ENCODE measurements at regions not wholly inside any gene's neighbourhood (a gene's known extent, or its start where the extent isn't known, plus 50 kb on each side); places are given as distances from the start of the nearest gene placed in this dataset.
"Not testable (repeated sequence)": the region's sequence is repeated elsewhere in the genome, so short reads cannot be mapped to it uniquely, and the experiment has no call there.

- H3K4me1 ChIP-seq (ENCODE audit: control insufficient read depth in 2 of 2, insufficient read depth in 2 of 2, low read length in 2 of 2); H3K27ac ChIP-seq (ENCODE audit: low read depth in 2 of 2, low read length in 2 of 2); H3K27me3 ChIP-seq (ENCODE audit: control insufficient read depth in 2 of 2, insufficient read depth in 2 of 2, low read length in 2 of 2); H3K9me3 ChIP-seq (ENCODE audit: control insufficient read depth in 2 of 2, low read length in 2 of 2); H3K9ac ChIP-seq (ENCODE audit: low read depth in 1 of 2, low read length in 2 of 2); H3K36me3 ChIP-seq (ENCODE audit: control insufficient read depth in 2 of 2, insufficient read depth in 2 of 2, low read length in 2 of 2); H3K4me3 ChIP-seq (ENCODE audit: low read length in 2 of 2): not testable (repeated sequence)
These were observed 97.1 kb downstream of the PPIAL4G start for GRCh38 chr1:148386031-148386398.

- no peaks in the 10 kb centered on the region for H3K9me3 ChIP-seq (ENCODE audit: control insufficient read depth in 2 of 2, low read length in 2 of 2)
- no peaks in the 10 kb centered on the region for H3K27me3 ChIP-seq (ENCODE audit: control insufficient read depth in 2 of 2, insufficient read depth in 2 of 2, low read length in 2 of 2)
- no peak overlapping the region for H3K27ac ChIP-seq (ENCODE audit: low read depth in 2 of 2, low read length in 2 of 2)
- H3K9ac ChIP-seq (ENCODE audit: low read depth in 1 of 2, low read length in 2 of 2), result no peak overlapping the region
- H3K36me3 ChIP-seq (ENCODE audit: control insufficient read depth in 2 of 2, insufficient read depth in 2 of 2, low read length in 2 of 2), result no peaks in the 10 kb centered on the region
- no peak overlapping the region for H3K4me3 ChIP-seq (ENCODE audit: low read length in 2 of 2)
- H3K4me1 ChIP-seq (ENCODE audit: control insufficient read depth in 2 of 2, insufficient read depth in 2 of 2, low read length in 2 of 2), result peaks cover 4 to 8% of the 10 kb centered on the region in 2 donors
These were observed 97.6 kb downstream of the PPIAL4G start for GRCh38 chr1:148385371-148386030.

GRCh38 chr1:148383966-148384365 is 99.1 kb downstream of the PPIAL4G start:
- Histone ChIP-seq H3K27me3 (ENCODE audit: control insufficient read depth in 2 of 2, insufficient read depth in 2 of 2, low read length in 2 of 2) (no peaks in the 10 kb centered on the region), H3K4me1 (ENCODE audit: control insufficient read depth in 2 of 2, insufficient read depth in 2 of 2, low read length in 2 of 2) (peaks cover 4 to 8% of the 10 kb centered on the region in 2 donors)

GRCh38 chr1:148379697-148380096 is 103.4 kb downstream of the PPIAL4G start:
- no peak overlapping the region for H3K4me3 ChIP-seq (ENCODE audit: low read length in 2 of 2)
- no peaks in the 10 kb centered on the region for H3K4me1 ChIP-seq (ENCODE audit: control insufficient read depth in 2 of 2, insufficient read depth in 2 of 2, low read length in 2 of 2)
- H3K9ac ChIP-seq (ENCODE audit: low read depth in 1 of 2, low read length in 2 of 2), result no peak overlapping the region
- no peaks in the 10 kb centered on the region for H3K27me3 ChIP-seq (ENCODE audit: control insufficient read depth in 2 of 2, insufficient read depth in 2 of 2, low read length in 2 of 2)
- no peaks in the 10 kb centered on the region for H3K36me3 ChIP-seq (ENCODE audit: control insufficient read depth in 2 of 2, insufficient read depth in 2 of 2, low read length in 2 of 2)
- H3K27ac ChIP-seq (ENCODE audit: low read depth in 2 of 2, low read length in 2 of 2), result no peak overlapping the region
- no peaks in the 10 kb centered on the region for H3K9me3 ChIP-seq (ENCODE audit: control insufficient read depth in 2 of 2, low read length in 2 of 2)

More at GRCh38 chr1:148383966-148384365, 99.1 kb downstream of the PPIAL4G start:
- Histone ChIP-seq H3K9me3 (ENCODE audit: control insufficient read depth in 2 of 2, low read length in 2 of 2) (no peaks in the 10 kb centered on the region), H3K27ac (ENCODE audit: low read depth in 2 of 2, low read length in 2 of 2) (no peak overlapping the region), H3K4me3 (ENCODE audit: low read length in 2 of 2) (no peak overlapping the region), H3K36me3 (ENCODE audit: control insufficient read depth in 2 of 2, insufficient read depth in 2 of 2, low read length in 2 of 2) (no peaks in the 10 kb centered on the region), H3K9ac (ENCODE audit: low read depth in 1 of 2, low read length in 2 of 2) (no peak overlapping the region)

- Histone ChIP-seq H3K9ac (ENCODE audit: low read depth in 1 of 2, low read length in 2 of 2) (no peak overlapping the region), H3K36me3 (ENCODE audit: control insufficient read depth in 2 of 2, insufficient read depth in 2 of 2, low read length in 2 of 2) (no peaks in the 10 kb centered on the region), H3K9me3 (ENCODE audit: control insufficient read depth in 2 of 2, low read length in 2 of 2) (no peaks in the 10 kb centered on the region), H3K4me1 (ENCODE audit: control insufficient read depth in 2 of 2, insufficient read depth in 2 of 2, low read length in 2 of 2) (no peaks in the 10 kb centered on the region), H3K4me3 (ENCODE audit: low read length in 2 of 2) (no peak overlapping the region), H3K27me3 (ENCODE audit: control insufficient read depth in 2 of 2, insufficient read depth in 2 of 2, low read length in 2 of 2) (no peaks in the 10 kb centered on the region), H3K27ac (ENCODE audit: low read depth in 2 of 2, low read length in 2 of 2) (no peak overlapping the region)
These were observed 104.0 kb downstream of the PPIAL4G start for GRCh38 chr1:148379170-148379500.

- H3K9me3 ChIP-seq (ENCODE audit: control insufficient read depth in 2 of 2, low read length in 2 of 2); H3K27ac ChIP-seq (ENCODE audit: low read depth in 2 of 2, low read length in 2 of 2); H3K4me1 ChIP-seq (ENCODE audit: control insufficient read depth in 2 of 2, insufficient read depth in 2 of 2, low read length in 2 of 2); H3K27me3 ChIP-seq (ENCODE audit: control insufficient read depth in 2 of 2, insufficient read depth in 2 of 2, low read length in 2 of 2); H3K36me3 ChIP-seq (ENCODE audit: control insufficient read depth in 2 of 2, insufficient read depth in 2 of 2, low read length in 2 of 2); H3K4me3 ChIP-seq (ENCODE audit: low read length in 2 of 2); H3K9ac ChIP-seq (ENCODE audit: low read depth in 1 of 2, low read length in 2 of 2): not testable (repeated sequence)
These were observed 105.1 kb downstream of the PPIAL4G start for GRCh38 chr1:148377992-148378391.

- H3K4me3 ChIP-seq (ENCODE audit: low read length in 2 of 2); H3K27me3 ChIP-seq (ENCODE audit: control insufficient read depth in 2 of 2, insufficient read depth in 2 of 2, low read length in 2 of 2); H3K9ac ChIP-seq (ENCODE audit: low read depth in 1 of 2, low read length in 2 of 2); H3K36me3 ChIP-seq (ENCODE audit: control insufficient read depth in 2 of 2, insufficient read depth in 2 of 2, low read length in 2 of 2); H3K27ac ChIP-seq (ENCODE audit: low read depth in 2 of 2, low read length in 2 of 2); H3K9me3 ChIP-seq (ENCODE audit: control insufficient read depth in 2 of 2, low read length in 2 of 2): not testable (repeated sequence)
- H3K4me1 ChIP-seq (ENCODE audit: control insufficient read depth in 2 of 2, insufficient read depth in 2 of 2, low read length in 2 of 2), result peaks cover 5 to 11% of the 10 kb centered on the region in 2 donors
These were observed 106.1 kb downstream of the PPIAL4G start for GRCh38 chr1:148377045-148377444.

GRCh38 chr1:148374101-148374500 is 109.0 kb downstream of the PPIAL4G start:
- H3K36me3 ChIP-seq (ENCODE audit: control insufficient read depth in 2 of 2, insufficient read depth in 2 of 2, low read length in 2 of 2), result no peaks in the 10 kb centered on the region
- peaks cover 10 to 14% of the 10 kb centered on the region in 2 donors for H3K4me1 ChIP-seq (ENCODE audit: control insufficient read depth in 2 of 2, insufficient read depth in 2 of 2, low read length in 2 of 2)
- no peaks in the 10 kb centered on the region for H3K27me3 ChIP-seq (ENCODE audit: control insufficient read depth in 2 of 2, insufficient read depth in 2 of 2, low read length in 2 of 2)
- no peak overlapping the region for H3K4me3 ChIP-seq (ENCODE audit: low read length in 2 of 2)
- no peak overlapping the region for H3K9ac ChIP-seq (ENCODE audit: low read depth in 1 of 2, low read length in 2 of 2)
- no peaks in the 10 kb centered on the region for H3K9me3 ChIP-seq (ENCODE audit: control insufficient read depth in 2 of 2, low read length in 2 of 2)
- no peak overlapping the region for H3K27ac ChIP-seq (ENCODE audit: low read depth in 2 of 2, low read length in 2 of 2)

GRCh38 chr1:148373192-148373925 is 109.7 kb downstream of the PPIAL4G start:
- no peaks in the 10 kb centered on the region for H3K27me3 ChIP-seq (ENCODE audit: control insufficient read depth in 2 of 2, insufficient read depth in 2 of 2, low read length in 2 of 2)
- H3K9ac ChIP-seq (ENCODE audit: low read depth in 1 of 2, low read length in 2 of 2), result no peak overlapping the region
- H3K4me1 ChIP-seq (ENCODE audit: control insufficient read depth in 2 of 2, insufficient read depth in 2 of 2, low read length in 2 of 2), result peaks cover 10 to 14% of the 10 kb centered on the region in 2 donors
- no peaks in the 10 kb centered on the region for H3K9me3 ChIP-seq (ENCODE audit: control insufficient read depth in 2 of 2, low read length in 2 of 2)
- H3K4me3 ChIP-seq (ENCODE audit: low read length in 2 of 2), result no peak overlapping the region
- no peaks in the 10 kb centered on the region for H3K36me3 ChIP-seq (ENCODE audit: control insufficient read depth in 2 of 2, insufficient read depth in 2 of 2, low read length in 2 of 2)
- peak overlapping the region; percentile 43 to 62 for H3K27ac ChIP-seq (ENCODE audit: low read depth in 2 of 2, low read length in 2 of 2)

GRCh38 chr1:148372731-148373130 is 110.4 kb downstream of the PPIAL4G start:
- no peaks in the 10 kb centered on the region for H3K36me3 ChIP-seq (ENCODE audit: control insufficient read depth in 2 of 2, insufficient read depth in 2 of 2, low read length in 2 of 2)
- H3K4me1 ChIP-seq (ENCODE audit: control insufficient read depth in 2 of 2, insufficient read depth in 2 of 2, low read length in 2 of 2), result peaks cover 10 to 14% of the 10 kb centered on the region in 2 donors
- no peak overlapping the region for H3K4me3 ChIP-seq (ENCODE audit: low read length in 2 of 2)
- no peaks in the 10 kb centered on the region for H3K9me3 ChIP-seq (ENCODE audit: control insufficient read depth in 2 of 2, low read length in 2 of 2)
- peak overlapping the region in 1 of 2 donors; percentile 44 for H3K9ac ChIP-seq (ENCODE audit: low read depth in 1 of 2, low read length in 2 of 2)
- H3K27ac ChIP-seq (ENCODE audit: low read depth in 2 of 2, low read length in 2 of 2), result peak overlapping the region; percentile 43 to 62
- H3K27me3 ChIP-seq (ENCODE audit: control insufficient read depth in 2 of 2, insufficient read depth in 2 of 2, low read length in 2 of 2), result no peaks in the 10 kb centered on the region
